ENCODE measurements at regions not wholly inside any gene's neighbourhood (a gene's known extent, or its start where the extent isn't known, plus 50 kb on each side); places are given as distances from the start of the nearest gene placed in this dataset.

- no peak for DNase-seq
Observed at GRCh38 chr4:132865922-132866321, 283.2 kb upstream of the PCDH10 start.

- DNase-seq: no peak
Observed at GRCh38 chr4:132866616-132867015, 282.5 kb upstream of the PCDH10 start.

GRCh38 chr4:132893787-132894186, 255.3 kb upstream of the PCDH10 start:
- DNase-seq: no peak

GRCh38 chr4:132901224-132901623, 247.9 kb upstream of the PCDH10 start:
- DNase-seq: no peak

- DNase-seq: no peak
Observed at GRCh38 chr4:132910229-132910748, 238.8 kb upstream of the PCDH10 start.

- no peak for DNase-seq
Observed at GRCh38 chr4:132918096-132918495, 231.0 kb upstream of the PCDH10 start.

GRCh38 chr4:132923516-132923915, 225.6 kb upstream of the PCDH10 start:
- DNase-seq: no peak

- DNase-seq: no peak
Observed at GRCh38 chr4:132934911-132935310, 214.2 kb upstream of the PCDH10 start.

- no peak for DNase-seq
Observed at GRCh38 chr4:132955146-132955545, 193.9 kb upstream of the PCDH10 start.

GRCh38 chr4:132956962-132957361, 192.1 kb upstream of the PCDH10 start:
- DNase-seq: no peak

GRCh38 chr4:132958457-132959263, 190.4 kb upstream of the PCDH10 start:
- DNase-seq: no peak

- DNase-seq: no peak
Observed at GRCh38 chr4:132981611-132982010, 167.5 kb upstream of the PCDH10 start.

GRCh38 chr4:132982151-132982550, 166.9 kb upstream of the PCDH10 start:
- DNase-seq: no peak

GRCh38 chr4:132991111-132991510, 158.0 kb upstream of the PCDH10 start:
- DNase-seq: no peak

GRCh38 chr4:132992686-132993085, 156.4 kb upstream of the PCDH10 start:
- no peak for DNase-seq

- no peak for DNase-seq
Observed at GRCh38 chr4:132998585-132999230, 150.4 kb upstream of the PCDH10 start.

GRCh38 chr4:133000012-133000411, 149.1 kb upstream of the PCDH10 start:
- no peak for DNase-seq

GRCh38 chr4:133003169-133003568, 145.9 kb upstream of the PCDH10 start:
- no peak for DNase-seq

GRCh38 chr4:133014473-133015135, 134.5 kb upstream of the PCDH10 start:
- no peak for DNase-seq

- DNase-seq: no peak
Observed at GRCh38 chr4:133045288-133045687, 103.8 kb upstream of the PCDH10 start.

GRCh38 chr4:133046156-133046555, 102.9 kb upstream of the PCDH10 start:
- DNase-seq: no peak

- DNase-seq: no peak
Observed at GRCh38 chr4:133058701-133059100, 90.4 kb upstream of the PCDH10 start.

- DNase-seq: no peak
Observed at GRCh38 chr4:133059117-133059516, 90.0 kb upstream of the PCDH10 start.

All from right kidney (tissue), 1 donor.